HepG2 (cell line): ENCODE measurements at regions not wholly inside any gene's neighbourhood (a gene's known extent, or its start where the extent isn't known, plus 50 kb on each side); places are given as distances from the start of the nearest gene placed in this dataset.

Source experiments
- ATAC-seq: fragments of 200-7000 bp; cut with Tn5 transposase; 3 replicates; pipeline ENCODE4 v1.9.1; 2020; ENCODE audit warnings: mild to moderate bottlenecking, moderate library complexity
- BruUV-seq: library from RNA; stranded (reverse); fragments of 400-500 nt; replicated peaks from 2 replicates; lab custom pipeline; 2021; lab: Mats Ljungman, UMichigan
- CTCF ChIA-PET: fragments of 300-600 bp; formaldehyde crosslinking; extraction: SDS; loops from one replicate; lab custom pipeline; 2021; ENCODE audit warnings: low total read pairs, inconsistent platforms, low intra/inter-chr PET ratio; lab: Yijun Ruan, JAX
- POLR2A ChIA-PET: fragments of 350-600 bp; sonication (Branson Sonifier 250); formaldehyde crosslinking; loops from one replicate; lab custom pipeline; 2020; ENCODE audit warnings: antibody characterized with exemption, inconsistent platforms; lab: Yijun Ruan, JAX
- DNase-seq: peaks from one replicate; pipeline ENCODE4 v3.0.0-alpha.2; 2015; ENCODE audit warnings: low spot score
- FAIRE-seq: peaks from 3 replicates; lab custom pipeline; 2011; peaks lifted over from hg19 to GRCh38; lab: Jason Lieb, UNC
- H2AFZ ChIP-seq: one replicate; pipeline ENCODE4 v1.6.1; 2011; ENCODE audit warnings: low read length, inconsistent platforms
- H3K27ac ChIP-seq: fragments of 300-600 bp; 3 replicates; pipeline ENCODE4 v1.8.0; 2011; ENCODE audit warnings: mixed run types, mild to moderate bottlenecking, mixed read lengths, low read length, inconsistent platforms; ENCODE audit not compliant: insufficient read depth; ENCODE audit errors: extremely low read length
- H3K27me3 ChIP-seq, 2 experiments: fragments of 200-600 bp in 1 of 2; 2 replicates in 1 of 2; 3 replicates in 1 of 2; pipeline versions ENCODE4 v1.6.0 to v1.8.0; 2011; ENCODE audit warnings: low read length in 2 of 2, mild to moderate bottlenecking in 2 of 2, moderate library complexity in 2 of 2, inconsistent platforms in 1 of 2; ENCODE audit not compliant: insufficient read depth in 2 of 2, control insufficient read depth in 1 of 2
- H3K36me3 ChIP-seq, 2 experiments: fragments of 200-600 bp in 1 of 2; replicated peaks in 1 of 2; 2 replicates in 1 of 2; 3 replicates in 1 of 2; pipeline versions ENCODE4 v1.5.1 to v1.8.0; 2011; ENCODE audit warnings: low read length in 2 of 2, inconsistent platforms in 1 of 2; ENCODE audit not compliant: insufficient read depth in 2 of 2, control insufficient read depth in 1 of 2
- H3K4me1 ChIP-seq: 2 replicates; pipeline ENCODE4 v1.5.1; 2012; ENCODE audit warnings: low read length, inconsistent platforms; ENCODE audit not compliant: insufficient read depth
- H3K4me2 ChIP-seq: 2 replicates; pipeline ENCODE4 v1.6.0; 2011; ENCODE audit warnings: low read depth, low read length, inconsistent platforms
- H3K4me3 ChIP-seq, 3 experiments: fragments of 200-600 bp in 1 of 3; sonication (generic), shearing (Covaris generic) in 1 of 3; replicated peaks in 1 of 3; 2 replicates each; pipeline ENCODE4 v1.5.1; 2011 to 2016; ENCODE audit warnings: low read length in 3 of 3, inconsistent platforms in 2 of 3, low read depth in 2 of 3, mild to moderate bottlenecking in 2 of 3, control low read depth in 1 of 3, mixed read lengths in 1 of 3; ENCODE audit not compliant: insufficient read depth in 1 of 3
- H3K79me2 ChIP-seq: one replicate; pipeline ENCODE4 v1.6.1; 2011; ENCODE audit warnings: low read length, inconsistent platforms; ENCODE audit not compliant: insufficient read depth
- H3K9ac ChIP-seq: 2 replicates; pipeline ENCODE4 v1.6.0; 2011; ENCODE audit warnings: mild to moderate bottlenecking, low read depth, low read length, inconsistent platforms; ENCODE audit not compliant: insufficient read depth
- H3K9me3 ChIP-seq: 2 replicates; pipeline ENCODE4 v1.5.1; 2012; ENCODE audit warnings: mild to moderate bottlenecking, low read length
- H4K20me1 ChIP-seq: 2 replicates; pipeline ENCODE4 v1.6.0; 2011; ENCODE audit warnings: inconsistent platforms, mild to moderate bottlenecking, low read length, moderate library complexity; ENCODE audit not compliant: insufficient read depth
- ARID4A ChIP-seq: sonication (generic); formaldehyde crosslinking; IDR thresholded peaks from 2 replicates; pipeline ENCODE4 v1.5.0; 2020; ENCODE audit warnings: mild to moderate bottlenecking, missing genetic modification reagents, borderline replicate concordance
- CCDC6 ChIP-seq: sonication (generic); formaldehyde crosslinking; IDR thresholded peaks from 2 replicates; pipeline ENCODE4 v1.8.1; 2022; ENCODE audit warnings: mild to moderate bottlenecking, missing genetic modification reagents, moderate library complexity
- CENPBD1 ChIP-seq: sonication (generic); formaldehyde crosslinking; IDR thresholded peaks from 2 replicates; pipeline ENCODE4 v1.8.0; 2022; ENCODE audit warnings: missing genetic modification reagents, low read depth, mild to moderate bottlenecking, borderline replicate concordance
- CERS6 ChIP-seq: sonication (generic); formaldehyde crosslinking; IDR thresholded peaks from 2 replicates; pipeline ENCODE4 v1.5.0; 2020; ENCODE audit warnings: missing genetic modification reagents
- DR1 ChIP-seq: sonication (generic); formaldehyde crosslinking; IDR thresholded peaks from 2 replicates; pipeline ENCODE4 v1.8.0; 2021; ENCODE audit warnings: mild to moderate bottlenecking, missing genetic modification reagents, inconsistent platforms
- HMG20B ChIP-seq: conservative IDR thresholded peaks from 2 replicates; pipeline ENCODE4 v1.6.1; 2016; ENCODE audit warnings: missing genetic modification reagents, missing compliant biosample characterization
- HNF4A ChIP-seq: sonication (generic); formaldehyde crosslinking; IDR thresholded peaks from 2 replicates; pipeline ENCODE4 v1.4.0; 2020; ENCODE audit warnings: missing genetic modification reagents
- KLF13 ChIP-seq: sonication (generic); formaldehyde crosslinking; IDR thresholded peaks from 2 replicates; pipeline ENCODE4 v1.4.0; 2020; ENCODE audit warnings: mild to moderate bottlenecking, missing genetic modification reagents
- MLXIP ChIP-seq: sonication (generic); formaldehyde crosslinking; IDR thresholded peaks from 2 replicates; pipeline ENCODE4 v1.9.0; 2021; ENCODE audit warnings: missing genetic modification reagents, borderline replicate concordance
- MXD3 ChIP-seq: IDR thresholded peaks from 2 replicates; pipeline ENCODE4 v1.6.1; 2016; ENCODE audit warnings: mild to moderate bottlenecking, missing biosample characterization, missing genetic modification reagents
- NRL ChIP-seq: sonication (generic); formaldehyde crosslinking; IDR thresholded peaks from 2 replicates; pipeline ENCODE4 v1.5.0; 2020; ENCODE audit warnings: missing genetic modification reagents, mild to moderate bottlenecking, moderate library complexity, borderline replicate concordance
- POGZ ChIP-seq: sonication (generic); formaldehyde crosslinking; IDR thresholded peaks from 2 replicates; pipeline ENCODE4 v1.4.0; 2020; ENCODE audit warnings: mild to moderate bottlenecking, missing genetic modification reagents
- ZNF562 ChIP-seq: sonication (generic); formaldehyde crosslinking; IDR thresholded peaks from 2 replicates; pipeline ENCODE4 v1.8.0; 2022; ENCODE audit warnings: missing genetic modification reagents, borderline replicate concordance
- ZNF577 ChIP-seq: sonication (generic); formaldehyde crosslinking; IDR thresholded peaks from 2 replicates; pipeline ENCODE4 v1.4.0; 2020; ENCODE audit warnings: mild to moderate bottlenecking, low read depth, missing genetic modification reagents, borderline replicate concordance
- ZNF776 ChIP-seq: sonication (generic); formaldehyde crosslinking; IDR thresholded peaks from 2 replicates; pipeline ENCODE4 v1.4.0; 2020; ENCODE audit warnings: mild to moderate bottlenecking, missing genetic modification reagents
- WGBS: methylation state at CpG from one replicate; pipeline ENCODE4 v1.1.6; 2017; ENCODE audit warnings: low lambda C conversion rate; 5-methylcytosine and 5-hydroxymethylcytosine counted together
- in situ Hi-C: cut with HindIII; loops from 2 replicates; pipeline ENCODE4 v1.10.0; 2017; ENCODE audit warnings: low pct_unique_long_range_greater_than_20kb; ENCODE audit not compliant: extremely low pct_ligation_motif_present
- intact Hi-C: fragments of 100-400 bp; cut with micrococcal nuclease; formaldehyde crosslinking; loops from one replicate; pipeline ENCODE4 v1.10.0; 2022; ENCODE audit not compliant: unreplicated experiment

- no peak for TF ChIP-seq ZNF776 (CRISPR knock-in tag)
- TF ChIP-seq, all 625 proteins: peak for 0
Measured at GRCh38 chr4:31784558-31784957, 1064.4 kb downstream of the PCDH7 start (continued).

- Histone ChIP-seq H3K79me2 (no peaks in the 10 kb centered on the region), H3K27me3 (no peaks in the 10 kb centered on the region), H3K9ac (no peak overlapping the region), H3K36me3 (no peaks in the 10 kb centered on the region), H3K4me1 (no peaks in the 10 kb centered on the region), H3K4me2 (no peak overlapping the region), H3K4me3 (no peak overlapping the region), H3K27ac (no peak overlapping the region), H2AFZ (no peak overlapping the region), H3K9me3 (0 out of 2 replicates have a peak, but pooled peaks cover 4% of the 10 kb centered on the region), H4K20me1 (no peaks in the 10 kb centered on the region)
- intact Hi-C loops = no loop called here
- CTCF ChIA-PET = no interaction called here
- ATAC-seq (no peak), FAIRE-seq (no peak), DNase-seq (no peak)
- no TSS peak for BruUV-seq
- in situ Hi-C loops = no loop called here
- WGBS = 0% methylated on average over 1 of the region's 1 CpG
- POLR2A ChIA-PET = no interaction called here
- TF ChIP-seq MXD3 = no peak
- no peak for TF ChIP-seq HNF4A (CRISPR knock-in tag)
- no peak for TF ChIP-seq CCDC6
- TF ChIP-seq NRL (CRISPR knock-in tag) = no peak
- no peak for TF ChIP-seq MLXIP (CRISPR knock-in tag)
- no peak for TF ChIP-seq HMG20B
- TF ChIP-seq DR1 (CRISPR knock-in tag) = no peak
- no peak for TF ChIP-seq POGZ (CRISPR knock-in tag)
- no peak for TF ChIP-seq CERS6 (CRISPR knock-in tag)
- TF ChIP-seq ARID4A (CRISPR knock-in tag) = no peak
- no peak for TF ChIP-seq ZNF577 (CRISPR knock-in tag)
- TF ChIP-seq ZNF562 (CRISPR knock-in tag) = no peak
- no peak for TF ChIP-seq CENPBD1 (CRISPR knock-in tag)
- TF ChIP-seq KLF13 (CRISPR knock-in tag) = no peak
Measured at GRCh38 chr4:31787701-31788100, 1067.5 kb downstream of the PCDH7 start.
